ENCODE measurements at regions not wholly inside any gene's neighbourhood (a gene's known extent, or its start where the extent isn't known, plus 50 kb on each side); places are given as distances from the start of the nearest gene placed in this dataset.

DNA sequence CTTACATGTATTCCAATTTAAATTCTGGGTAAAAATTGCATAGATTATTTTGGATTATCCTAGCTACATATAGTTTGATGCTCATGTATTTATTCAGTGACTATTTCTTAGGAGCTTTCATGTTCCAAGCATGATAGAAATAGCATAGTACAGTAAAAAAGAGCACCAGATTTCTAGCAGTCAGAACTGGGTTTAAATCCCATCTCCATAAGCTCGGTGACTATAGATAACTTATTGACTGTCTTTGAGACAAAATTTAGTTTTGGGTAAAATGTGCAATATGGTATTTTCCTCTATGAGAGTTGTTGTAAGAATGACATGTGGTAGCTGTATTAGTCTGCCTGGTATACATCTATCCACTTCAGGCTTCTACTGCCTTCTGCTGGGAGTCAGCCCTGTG lies 889.6 kb downstream of the DTWD2 start:
- TF ChIP-seq, protein P1, sequence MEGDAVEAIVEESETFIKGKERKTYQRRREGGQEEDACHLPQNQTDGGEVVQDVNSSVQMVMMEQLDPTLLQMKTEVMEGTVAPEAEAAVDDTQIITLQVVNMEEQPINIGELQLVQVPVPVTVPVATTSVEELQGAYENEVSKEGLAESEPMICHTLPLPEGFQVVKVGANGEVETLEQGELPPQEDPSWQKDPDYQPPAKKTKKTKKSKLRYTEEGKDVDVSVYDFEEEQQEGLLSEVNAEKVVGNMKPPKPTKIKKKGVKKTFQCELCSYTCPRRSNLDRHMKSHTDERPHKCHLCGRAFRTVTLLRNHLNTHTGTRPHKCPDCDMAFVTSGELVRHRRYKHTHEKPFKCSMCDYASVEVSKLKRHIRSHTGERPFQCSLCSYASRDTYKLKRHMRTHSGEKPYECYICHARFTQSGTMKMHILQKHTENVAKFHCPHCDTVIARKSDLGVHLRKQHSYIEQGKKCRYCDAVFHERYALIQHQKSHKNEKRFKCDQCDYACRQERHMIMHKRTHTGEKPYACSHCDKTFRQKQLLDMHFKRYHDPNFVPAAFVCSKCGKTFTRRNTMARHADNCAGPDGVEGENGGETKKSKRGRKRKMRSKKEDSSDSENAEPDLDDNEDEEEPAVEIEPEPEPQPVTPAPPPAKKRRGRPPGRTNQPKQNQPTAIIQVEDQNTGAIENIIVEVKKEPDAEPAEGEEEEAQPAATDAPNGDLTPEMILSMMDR (IDR thresholded peaks at IDR 0.05), result no peak
- TF ChIP-seq EZH2 (IDR thresholded peaks at IDR 0.05), result no peak
- no peak for TF ChIP-seq EZH2phosphoT487 (IDR thresholded peaks at IDR 0.05)

Data from neural progenitor cell (in vitro differentiated cells).